HL-60 (cell line): ENCODE measurements at regions not wholly inside any gene's neighbourhood (a gene's known extent, or its start where the extent isn't known, plus 50 kb on each side); places are given as distances from the start of the nearest gene placed in this dataset.

Experiments
- DNase-seq, 2 experiments: peaks; one replicate each; pipeline ENCODE4 v3.0.0-alpha.2; 2010 to 2020; ENCODE audit warnings: low read depth in 1 of 2, low spot score in 1 of 2
- H3K27ac ChIP-seq: fragments of 250-450 bp; sonication (Bioruptor Pico); replicated peaks from 2 replicates; pipeline ENCODE4 v1.5.1; 2020; ENCODE audit warnings: mild to moderate bottlenecking, moderate library complexity
- H3K27me3 ChIP-seq: fragments of 250-450 bp; sonication (Bioruptor Pico); 2 replicates; pipeline ENCODE4 v1.5.1; 2021; ENCODE audit warnings: mild to moderate bottlenecking, moderate library complexity; ENCODE audit not compliant: insufficient read depth, poor library complexity, severe bottlenecking
- H3K4me3 ChIP-seq: replicated peaks from 2 replicates; pipeline ENCODE4 v1.5.1; 2011; ENCODE audit warnings: mild to moderate bottlenecking, control low read depth, low read length; ENCODE audit not compliant: insufficient read depth
- CTCF ChIP-seq: IDR thresholded peaks from one replicate; pipeline ENCODE4 v1.5.1; 2011; ENCODE audit warnings: low read length, control low read depth, inconsistent platforms; ENCODE audit not compliant: insufficient read depth
- GABPA ChIP-seq: IDR thresholded peaks from 2 replicates; pipeline ENCODE4 v1.6.1; 2012; ENCODE audit warnings: low read depth
- POLR2AphosphoS5 ChIP-seq: IDR thresholded peaks from 2 replicates; pipeline ENCODE4 v1.6.1; 2012; ENCODE audit warnings: low read depth
- REST ChIP-seq: IDR thresholded peaks from 2 replicates; pipeline ENCODE4 v1.6.1; 2012; ENCODE audit warnings: low read depth; ENCODE audit not compliant: insufficient replicate concordance
- SPI1 ChIP-seq: IDR thresholded peaks from 2 replicates; pipeline ENCODE4 v1.6.1; 2012; ENCODE audit warnings: low read depth, mild to moderate bottlenecking, borderline replicate concordance

GRCh38 chr2:7983451-7983850 lies 698.4 kb upstream of the ID2 start:
- no peaks in the 10 kb centered on the region for H3K27me3 ChIP-seq
- DNase-seq: no peak
- no peak overlapping the region for H3K4me3 ChIP-seq
- H3K27ac ChIP-seq: no peak overlapping the region
- no peak for TF ChIP-seq REST
- no peak for TF ChIP-seq SPI1
- no peak for TF ChIP-seq GABPA
- no peak for TF ChIP-seq POLR2AphosphoS5
- no peak for TF ChIP-seq CTCF

GRCh38 chr2:7983912-7984311 lies 697.9 kb upstream of the ID2 start:
- Histone ChIP-seq H3K4me3 (no peak overlapping the region), H3K27me3 (no peaks in the 10 kb centered on the region), H3K27ac (no peak overlapping the region)
- TF ChIP-seq CTCF (no peak), REST (no peak), GABPA (no peak), POLR2AphosphoS5 (no peak), SPI1 (no peak)
- DNase-seq: no peak

- Histone ChIP-seq H3K27ac (no peak overlapping the region), H3K4me3 (no peak overlapping the region), H3K27me3 (no peaks in the 10 kb centered on the region)
- DNase-seq: no peak
- no peak for TF ChIP-seq REST
- no peak for TF ChIP-seq POLR2AphosphoS5
- no peak for TF ChIP-seq SPI1
- no peak for TF ChIP-seq CTCF
- no peak for TF ChIP-seq GABPA
Observed at GRCh38 chr2:7984693-7985353, 697.0 kb upstream of the ID2 start.
